ENCODE measurements at regions not wholly inside any gene's neighbourhood (a gene's known extent, or its start where the extent isn't known, plus 50 kb on each side); places are given as distances from the start of the nearest gene placed in this dataset.

DNA sequence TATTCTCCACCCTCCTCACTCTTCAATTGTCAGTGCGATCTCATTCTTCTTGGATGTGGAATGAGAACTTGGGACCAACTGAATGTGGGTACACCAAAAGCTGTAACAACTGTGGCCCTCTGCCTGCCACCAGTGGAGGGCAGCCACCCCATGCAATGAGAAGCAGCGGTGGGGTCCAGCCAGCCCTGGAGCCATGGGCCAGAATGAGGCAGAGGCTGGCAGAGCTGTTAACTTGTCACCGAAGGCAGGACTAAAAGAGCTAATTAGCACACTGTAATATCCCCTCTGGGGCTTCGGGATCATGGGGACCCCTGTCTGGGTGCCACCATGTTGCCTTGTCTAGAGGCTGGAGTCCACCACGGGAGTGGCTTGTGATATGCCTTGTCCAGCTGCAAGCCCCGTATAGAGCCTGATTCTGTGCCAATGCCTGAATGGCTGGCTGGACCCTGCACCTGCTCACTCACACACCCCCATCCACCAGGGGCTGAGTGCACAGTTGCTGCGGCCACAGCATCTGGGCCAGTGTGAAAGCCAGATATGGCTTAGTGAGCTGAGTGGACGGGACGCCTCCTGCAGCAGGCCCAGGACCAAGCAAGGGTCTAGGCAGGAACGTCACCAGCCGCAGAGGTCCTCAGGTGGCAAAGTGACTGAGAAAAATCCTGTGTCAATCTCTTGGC, 680.5 kb downstream of the DSC3 start:
- TF ChIP-seq, protein P1, sequence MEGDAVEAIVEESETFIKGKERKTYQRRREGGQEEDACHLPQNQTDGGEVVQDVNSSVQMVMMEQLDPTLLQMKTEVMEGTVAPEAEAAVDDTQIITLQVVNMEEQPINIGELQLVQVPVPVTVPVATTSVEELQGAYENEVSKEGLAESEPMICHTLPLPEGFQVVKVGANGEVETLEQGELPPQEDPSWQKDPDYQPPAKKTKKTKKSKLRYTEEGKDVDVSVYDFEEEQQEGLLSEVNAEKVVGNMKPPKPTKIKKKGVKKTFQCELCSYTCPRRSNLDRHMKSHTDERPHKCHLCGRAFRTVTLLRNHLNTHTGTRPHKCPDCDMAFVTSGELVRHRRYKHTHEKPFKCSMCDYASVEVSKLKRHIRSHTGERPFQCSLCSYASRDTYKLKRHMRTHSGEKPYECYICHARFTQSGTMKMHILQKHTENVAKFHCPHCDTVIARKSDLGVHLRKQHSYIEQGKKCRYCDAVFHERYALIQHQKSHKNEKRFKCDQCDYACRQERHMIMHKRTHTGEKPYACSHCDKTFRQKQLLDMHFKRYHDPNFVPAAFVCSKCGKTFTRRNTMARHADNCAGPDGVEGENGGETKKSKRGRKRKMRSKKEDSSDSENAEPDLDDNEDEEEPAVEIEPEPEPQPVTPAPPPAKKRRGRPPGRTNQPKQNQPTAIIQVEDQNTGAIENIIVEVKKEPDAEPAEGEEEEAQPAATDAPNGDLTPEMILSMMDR (IDR thresholded peaks at IDR 0.05; ENCODE audit: low read depth, low read length, poor library complexity, severe bottlenecking), result no peak
- no peak for TF ChIP-seq EZH2phosphoT487 (IDR thresholded peaks at IDR 0.05; ENCODE audit: borderline replicate concordance, low read length)
- Histone ChIP-seq H3K79me2 (ENCODE audit: control insufficient read depth, low read length) (no peaks in the 10 kb centered on the region), H3F3A (ENCODE audit: control insufficient read depth, insufficient read depth) (no peaks in the 10 kb centered on the region), H3K4me3 (ENCODE audit: low read length) (no peak overlapping the region), H3K36me3 (ENCODE audit: control insufficient read depth, low read length) (no peaks in the 10 kb centered on the region), H3K4me1 (ENCODE audit: control insufficient read depth, low read length) (no peaks in the 10 kb centered on the region), H3K27ac (ENCODE audit: low read depth, low read length) (no peak overlapping the region), H3K4me2 (ENCODE audit: low read length) (no peak overlapping the region), H3K9me3 (ENCODE audit: control insufficient read depth, insufficient read depth, low read length) (no peaks in the 10 kb centered on the region; the same call in 1 of the 2 replicates), H4K20me1 (ENCODE audit: control insufficient read depth, insufficient read depth, low read depth, low read length) (no peaks in the 10 kb centered on the region), H3K9me2 (replicated peaks; ENCODE audit: control insufficient read depth, low read length) (no peaks in the 10 kb centered on the region), H3K27me3 (ENCODE audit: control insufficient read depth, low read length) (no peaks in the 10 kb centered on the region)

DNA sequence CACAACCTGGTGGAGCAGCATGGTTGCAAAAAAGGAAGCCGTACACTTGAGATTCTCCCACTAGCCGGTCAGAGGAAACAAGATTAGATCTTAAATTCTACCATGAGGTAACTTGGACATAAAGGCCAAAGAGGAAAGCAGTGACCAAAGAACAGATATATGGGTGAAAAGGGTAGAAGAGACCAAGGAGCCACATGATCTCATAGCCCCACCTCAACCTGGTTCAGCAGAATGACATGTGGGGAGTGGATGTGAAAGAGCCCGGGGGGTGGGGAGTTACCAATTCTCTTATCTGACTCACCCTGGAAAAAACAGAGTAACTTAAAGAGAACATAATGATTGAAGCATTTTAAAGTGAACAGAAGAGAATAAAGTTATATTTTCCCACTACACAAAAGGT, 683.0 kb downstream of the DSC3 start:
- H3K36me3 ChIP-seq (ENCODE audit: control insufficient read depth, low read length), result no peaks in the 10 kb centered on the region
- no peak overlapping the region for H3K27ac ChIP-seq (ENCODE audit: low read depth, low read length)
- no peak overlapping the region for H3K4me3 ChIP-seq (ENCODE audit: low read length)
- H3K9me3 ChIP-seq (ENCODE audit: control insufficient read depth, insufficient read depth, low read length), result no peaks in the 10 kb centered on the region; the same call in 1 of the 2 replicates
- H3K9me2 ChIP-seq (replicated peaks; ENCODE audit: control insufficient read depth, low read length), result no peaks in the 10 kb centered on the region
- no peaks in the 10 kb centered on the region for H3F3A ChIP-seq (ENCODE audit: control insufficient read depth, insufficient read depth)
- TF ChIP-seq, protein P1 (IDR thresholded peaks at IDR 0.05; ENCODE audit: low read depth, low read length, poor library complexity, severe bottlenecking), result no peak
- TF ChIP-seq EZH2phosphoT487 (IDR thresholded peaks at IDR 0.05; ENCODE audit: borderline replicate concordance, low read length), result no peak
- no peak overlapping the region for H3K4me2 ChIP-seq (ENCODE audit: low read length)
- H3K27me3 ChIP-seq (ENCODE audit: control insufficient read depth, low read length), result no peaks in the 10 kb centered on the region
- no peaks in the 10 kb centered on the region for H4K20me1 ChIP-seq (ENCODE audit: control insufficient read depth, insufficient read depth, low read depth, low read length)
- H3K79me2 ChIP-seq (ENCODE audit: control insufficient read depth, low read length), result no peaks in the 10 kb centered on the region
- no peaks in the 10 kb centered on the region for H3K4me1 ChIP-seq (ENCODE audit: control insufficient read depth, low read length)

DNA sequence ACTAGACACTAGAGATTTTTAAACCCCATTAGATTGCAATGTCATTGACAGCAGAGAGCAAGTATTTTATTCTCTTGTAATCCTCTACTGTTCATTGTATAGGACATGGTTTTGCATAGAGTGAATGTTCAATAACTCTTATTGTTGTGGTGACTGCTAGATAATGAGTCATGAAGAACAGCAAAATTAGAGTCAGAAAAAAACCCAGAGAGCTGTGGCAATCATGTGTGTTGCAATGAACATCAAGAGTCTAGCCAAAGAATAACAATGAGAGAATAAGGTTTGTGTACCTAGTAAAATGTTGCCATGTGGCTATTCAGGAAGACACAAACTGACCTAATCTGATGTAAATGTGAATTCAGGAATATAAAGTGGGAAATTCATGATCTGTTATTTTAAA, 684.0 kb downstream of the DSC3 start:
- Histone ChIP-seq H3K36me3 (ENCODE audit: control insufficient read depth, low read length) (no peaks in the 10 kb centered on the region), H3F3A (ENCODE audit: control insufficient read depth, insufficient read depth) (no peaks in the 10 kb centered on the region), H3K4me2 (ENCODE audit: low read length) (no peak overlapping the region), H3K79me2 (ENCODE audit: control insufficient read depth, low read length) (no peaks in the 10 kb centered on the region), H4K20me1 (ENCODE audit: control insufficient read depth, insufficient read depth, low read depth, low read length) (no peaks in the 10 kb centered on the region), H3K4me3 (ENCODE audit: low read length) (no peak overlapping the region), H3K27ac (ENCODE audit: low read depth, low read length) (no peak overlapping the region), H3K4me1 (ENCODE audit: control insufficient read depth, low read length) (no peaks in the 10 kb centered on the region), H3K9me2 (replicated peaks; ENCODE audit: control insufficient read depth, low read length) (no peaks in the 10 kb centered on the region), H3K9me3 (ENCODE audit: control insufficient read depth, insufficient read depth, low read length) (no peaks in the 10 kb centered on the region; the same call in 1 of the 2 replicates), H3K27me3 (ENCODE audit: control insufficient read depth, low read length) (no peaks in the 10 kb centered on the region)
- no peak for TF ChIP-seq EZH2phosphoT487 (IDR thresholded peaks at IDR 0.05; ENCODE audit: borderline replicate concordance, low read length)
- TF ChIP-seq, protein P1 (IDR thresholded peaks at IDR 0.05; ENCODE audit: low read depth, low read length, poor library complexity, severe bottlenecking), result no peak

All from DOHH2 (cell line).